ENCODE measurements at regions not wholly inside any gene's neighbourhood (a gene's known extent, or its start where the extent isn't known, plus 50 kb on each side); places are given as distances from the start of the nearest gene placed in this dataset.

GRCh38 chr6:142500250-142500786 is 198.5 kb downstream of the ADGRG6 start:
- TF ChIP-seq CTCF (IDR thresholded peaks at IDR 0.05; ENCODE audit: low read depth, low read length) = no peak

DNA sequence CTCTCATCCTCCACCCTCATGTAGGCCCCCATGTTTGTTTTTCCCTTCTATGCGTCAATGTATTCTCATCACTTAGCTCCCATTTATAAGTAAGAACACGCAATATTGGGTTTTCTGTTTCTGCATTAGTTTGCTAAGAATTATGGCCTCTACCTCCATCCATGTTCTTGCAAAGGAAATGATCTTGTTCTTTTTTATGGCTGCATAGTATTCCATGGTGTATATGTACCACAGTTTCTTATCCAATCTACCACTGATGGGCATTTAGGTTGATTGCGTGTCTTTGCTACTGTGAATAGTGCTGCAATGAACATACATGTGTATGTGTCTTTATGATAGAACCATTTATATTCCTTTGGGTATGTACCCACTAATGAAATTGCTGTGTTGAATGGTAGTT is 200.0 kb downstream of the ADGRG6 start:
- no peak overlapping the region for H3K4me3 ChIP-seq (ENCODE audit: low read depth, low read length)
- no peak for TF ChIP-seq CTCF (IDR thresholded peaks at IDR 0.05; ENCODE audit: low read depth, low read length)

More at GRCh38 chr6:142500250-142500786, 198.5 kb downstream of the ADGRG6 start:
- H3K4me3 ChIP-seq (ENCODE audit: low read depth, low read length) = no peak overlapping the region

DNA sequence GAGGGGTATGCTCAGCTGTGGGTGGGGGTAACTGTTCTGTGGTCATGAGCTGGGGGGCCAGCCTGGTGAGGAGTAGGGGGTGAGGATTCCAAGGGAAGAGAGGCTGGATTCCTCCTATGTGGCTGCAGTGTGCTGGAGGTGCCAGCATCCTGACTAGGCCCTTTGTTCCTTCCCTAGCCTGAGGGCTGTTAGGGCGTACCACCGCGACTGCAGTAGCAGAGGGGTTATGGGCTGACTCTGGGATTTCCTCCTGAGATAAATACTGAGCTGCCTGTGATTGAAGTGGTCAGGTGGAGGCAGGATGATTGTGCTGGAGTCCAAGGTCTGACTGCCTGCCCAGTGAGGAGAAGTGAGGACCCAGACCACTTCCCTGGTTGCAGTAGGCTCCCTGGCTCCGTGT is 205.3 kb downstream of the ADGRG6 start:
- no peak overlapping the region for H3K4me3 ChIP-seq (ENCODE audit: low read depth, low read length)
- TF ChIP-seq CTCF (IDR thresholded peaks at IDR 0.05; ENCODE audit: low read depth, low read length) = no peak

- no peak for TF ChIP-seq CTCF (IDR thresholded peaks at IDR 0.05; ENCODE audit: low read depth, low read length)
Observed at GRCh38 chr6:142510211-142510610, 208.4 kb downstream of the ADGRG6 start.

GRCh38 chr6:142518126-142518525 is 216.3 kb downstream of the ADGRG6 start:
- no peak for TF ChIP-seq CTCF (IDR thresholded peaks at IDR 0.05; ENCODE audit: low read depth, low read length)

More at GRCh38 chr6:142510211-142510610, 208.4 kb downstream of the ADGRG6 start:
- no peak overlapping the region for H3K4me3 ChIP-seq (ENCODE audit: low read depth, low read length)

GRCh38 chr6:142518761-142519160 is 217.0 kb downstream of the ADGRG6 start:
- no peak overlapping the region for H3K4me3 ChIP-seq (ENCODE audit: low read depth, low read length)
- TF ChIP-seq CTCF (IDR thresholded peaks at IDR 0.05; ENCODE audit: low read depth, low read length) = no peak

More at GRCh38 chr6:142518126-142518525, 216.3 kb downstream of the ADGRG6 start:
- no peak overlapping the region for H3K4me3 ChIP-seq (ENCODE audit: low read depth, low read length)

- no peak for TF ChIP-seq CTCF (IDR thresholded peaks at IDR 0.05; ENCODE audit: low read depth, low read length)
- no peak overlapping the region for H3K4me3 ChIP-seq (ENCODE audit: low read depth, low read length)
Observed at GRCh38 chr6:142521791-142522190, 220.0 kb downstream of the ADGRG6 start.

All from WI38 (cell line).